Epithelial cell of proximal tubule (primary cell): ENCODE measurements at regions not wholly inside any gene's neighbourhood (a gene's known extent, or its start where the extent isn't known, plus 50 kb on each side); places are given as distances from the start of the nearest gene placed in this dataset.
A peak's percentile ranks its signal among the peaks of the same experiment; 100 is the strongest.

Source experiments
- DNase-seq: peaks from one replicate; pipeline ENCODE4 v3.0.0-alpha.2; 2011; ENCODE audit warnings: low read depth
- H3K4me3 ChIP-seq: 2 replicates; pipeline ENCODE4 v1.5.1; 2011; ENCODE audit warnings: low read depth, mild to moderate bottlenecking, low read length
- CTCF ChIP-seq: conservative IDR thresholded peaks from 2 replicates; pipeline ENCODE4 v1.5.1; 2012; ENCODE audit warnings: low read depth, mild to moderate bottlenecking, low read length

GRCh38 chr15:96774216-96774615 lies 443.7 kb downstream of the NR2F2 start:
- peak; percentile 27 for DNase-seq
- no peak for TF ChIP-seq CTCF
- H3K4me3 ChIP-seq, result no peak overlapping the region

GRCh38 chr15:96783746-96784145 lies 453.2 kb downstream of the NR2F2 start:
- TF ChIP-seq CTCF, result no peak
- no peak overlapping the region for H3K4me3 ChIP-seq
- no peak for DNase-seq

GRCh38 chr15:96790004-96790403 lies 459.5 kb downstream of the NR2F2 start:
- TF ChIP-seq CTCF, result no peak
- no peak for DNase-seq
- no peak overlapping the region for H3K4me3 ChIP-seq

GRCh38 chr15:96792216-96792615 lies 461.7 kb downstream of the NR2F2 start:
- no peak for TF ChIP-seq CTCF
- no peak overlapping the region for H3K4me3 ChIP-seq
- DNase-seq, result no peak

- DNase-seq, result no peak
- no peak overlapping the region for H3K4me3 ChIP-seq
- TF ChIP-seq CTCF, result no peak
Measured at GRCh38 chr15:96796841-96797240, 466.3 kb downstream of the NR2F2 start.

- DNase-seq, result no peak
- H3K4me3 ChIP-seq, result no peak overlapping the region
- no peak for TF ChIP-seq CTCF
Measured at GRCh38 chr15:96801576-96802150, 471.2 kb downstream of the NR2F2 start.

GRCh38 chr15:96802611-96803255 lies 472.2 kb downstream of the NR2F2 start:
- no peak overlapping the region for H3K4me3 ChIP-seq
- no peak for TF ChIP-seq CTCF
- no peak for DNase-seq
